ENCODE measurements at regions not wholly inside any gene's neighbourhood (a gene's known extent, or its start where the extent isn't known, plus 50 kb on each side); places are given as distances from the start of the nearest gene placed in this dataset.

DNA sequence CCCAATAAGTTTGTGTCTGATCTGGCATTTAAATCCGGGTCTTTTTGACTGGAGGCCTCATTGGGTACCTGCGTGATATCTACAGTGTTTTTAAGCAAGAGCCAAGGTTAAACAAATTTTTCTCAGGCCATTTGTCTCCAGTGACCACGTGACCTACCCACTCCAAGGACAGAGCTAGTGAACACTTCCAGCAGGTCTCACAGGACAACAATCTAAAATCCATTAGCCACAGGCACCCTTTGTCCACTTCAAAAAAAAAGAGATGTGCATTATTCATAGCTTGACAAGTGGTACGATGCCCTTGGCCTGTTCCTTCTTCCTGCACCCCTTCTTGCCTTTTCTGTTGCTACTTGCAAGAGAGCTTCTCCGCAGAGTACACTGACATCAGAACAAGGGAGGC lies 109.6 kb upstream of the GSC start:
- Histone ChIP-seq H3K36me3 (no peaks in the 10 kb centered on the region), H3K9me3 (no peaks in the 10 kb centered on the region), H3K27me3 (no peaks in the 10 kb centered on the region), H3K4me3 (no peak overlapping the region), H3K27ac (no peak overlapping the region), H3K4me1 (no peaks in the 10 kb centered on the region)
- 75 to 84% methylated on average over 5 of the region's 5 CpGs for WGBS, 2 donors
- DNase-seq: no peak
- TF ChIP-seq POLR2AphosphoS5 (IDR thresholded peaks at IDR 0.05) (no peak), EP300 (IDR thresholded peaks at IDR 0.05) (no peak), POLR2A (IDR thresholded peaks at IDR 0.05) (no peak)
- TF ChIP-seq, protein P1, sequence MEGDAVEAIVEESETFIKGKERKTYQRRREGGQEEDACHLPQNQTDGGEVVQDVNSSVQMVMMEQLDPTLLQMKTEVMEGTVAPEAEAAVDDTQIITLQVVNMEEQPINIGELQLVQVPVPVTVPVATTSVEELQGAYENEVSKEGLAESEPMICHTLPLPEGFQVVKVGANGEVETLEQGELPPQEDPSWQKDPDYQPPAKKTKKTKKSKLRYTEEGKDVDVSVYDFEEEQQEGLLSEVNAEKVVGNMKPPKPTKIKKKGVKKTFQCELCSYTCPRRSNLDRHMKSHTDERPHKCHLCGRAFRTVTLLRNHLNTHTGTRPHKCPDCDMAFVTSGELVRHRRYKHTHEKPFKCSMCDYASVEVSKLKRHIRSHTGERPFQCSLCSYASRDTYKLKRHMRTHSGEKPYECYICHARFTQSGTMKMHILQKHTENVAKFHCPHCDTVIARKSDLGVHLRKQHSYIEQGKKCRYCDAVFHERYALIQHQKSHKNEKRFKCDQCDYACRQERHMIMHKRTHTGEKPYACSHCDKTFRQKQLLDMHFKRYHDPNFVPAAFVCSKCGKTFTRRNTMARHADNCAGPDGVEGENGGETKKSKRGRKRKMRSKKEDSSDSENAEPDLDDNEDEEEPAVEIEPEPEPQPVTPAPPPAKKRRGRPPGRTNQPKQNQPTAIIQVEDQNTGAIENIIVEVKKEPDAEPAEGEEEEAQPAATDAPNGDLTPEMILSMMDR (IDR thresholded peaks at IDR 0.05): no peak
- intact Hi-C loops (cut with DNase I): no loop called here

DNA sequence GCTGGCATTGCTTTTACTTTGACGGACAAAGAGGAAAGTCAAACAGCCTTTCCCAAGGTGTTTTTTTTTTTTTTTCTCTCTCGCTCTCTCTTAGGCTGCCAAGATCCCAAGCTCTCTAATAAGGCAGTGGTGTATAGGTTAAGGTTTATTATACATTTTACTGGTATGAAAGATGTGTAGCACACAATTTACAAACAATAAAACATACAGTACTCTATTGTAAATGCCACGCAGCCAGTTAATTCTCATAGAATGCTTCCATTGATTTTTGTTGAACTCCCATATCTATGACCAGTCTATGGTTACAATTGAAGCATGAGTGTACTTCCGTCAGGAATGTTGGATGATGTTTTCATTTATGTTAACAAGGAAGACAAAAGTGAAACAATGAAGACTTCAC lies 106.4 kb upstream of the GSC start:
- TF ChIP-seq POLR2A (IDR thresholded peaks at IDR 0.05) (no peak), EP300 (IDR thresholded peaks at IDR 0.05) (no peak), POLR2AphosphoS5 (IDR thresholded peaks at IDR 0.05) (no peak)
- TF ChIP-seq, protein P1 (IDR thresholded peaks at IDR 0.05): no peak
- Histone ChIP-seq H3K4me3 (no peak overlapping the region), H3K9me3 (no peaks in the 10 kb centered on the region), H3K27ac (no peak overlapping the region), H3K36me3 (no peaks in the 10 kb centered on the region), H3K27me3 (no peaks in the 10 kb centered on the region), H3K4me1 (no peaks in the 10 kb centered on the region)
- 11 to 39% methylated on average over 4 of the region's 4 CpGs for WGBS, 2 donors
- intact Hi-C loops (cut with DNase I): no loop called here
- no peak for DNase-seq

DNA sequence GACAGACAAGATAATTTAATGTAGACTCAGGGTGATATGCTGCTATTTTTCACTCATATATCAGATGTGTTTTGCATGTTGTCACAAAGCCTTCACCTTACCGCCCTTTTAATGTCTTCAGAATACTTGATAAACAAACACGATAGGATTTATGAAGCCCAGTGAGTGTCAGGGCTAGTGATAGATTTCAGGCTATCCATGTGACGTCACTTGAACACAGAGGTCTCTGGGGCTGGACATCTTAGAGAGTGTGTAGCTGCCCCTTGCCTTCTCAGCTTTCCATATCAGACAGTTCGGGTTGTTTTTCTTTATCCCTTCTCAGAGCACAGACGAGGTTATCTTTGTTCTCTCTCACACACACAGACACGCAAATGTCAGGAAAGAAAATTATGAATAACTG lies 105.3 kb upstream of the GSC start:
- WGBS, 2 donors: 61 to 69% methylated on average over 6 of the region's 6 CpGs

DNA sequence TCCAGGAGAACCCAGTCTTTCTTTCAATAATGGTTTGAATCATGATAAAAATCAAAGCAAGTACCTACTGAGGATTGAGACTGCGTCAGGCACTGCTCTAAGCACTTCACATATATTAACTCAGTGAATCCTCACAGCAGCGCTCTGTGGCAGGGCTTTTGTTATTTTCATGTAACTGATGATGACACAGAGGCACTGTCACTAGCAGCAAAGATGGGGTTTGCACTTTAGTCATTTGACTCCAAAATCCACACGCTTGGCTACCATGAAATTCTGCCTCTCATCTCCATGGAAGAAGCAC lies 98.8 kb upstream of the GSC start:
- Histone ChIP-seq H3K4me1 (peaks cover 0 to 4% (median 0%) of the 10 kb centered on the region in 4 donors), H3K4me3 (no peak overlapping the region), H3K27ac (no peak overlapping the region), H3K27me3 (peaks cover 0 to 7% (median 0%) of the 10 kb centered on the region in 3 donors), H3K9me3 (no peaks in the 10 kb centered on the region), H3K36me3 (no peaks in the 10 kb centered on the region)
- intact Hi-C loops (cut with DNase I): no loop called here
- TF ChIP-seq, protein P1 (IDR thresholded peaks at IDR 0.05): no peak
- TF ChIP-seq EP300 (IDR thresholded peaks at IDR 0.05): no peak
- no peak for TF ChIP-seq POLR2AphosphoS5 (IDR thresholded peaks at IDR 0.05)
- no peak for TF ChIP-seq POLR2A (IDR thresholded peaks at IDR 0.05)
- no peak for DNase-seq
- WGBS, 2 donors: 85 to 92% methylated on average over 3 of the region's 3 CpGs

More for the DNA sequence above, 105.3 kb upstream of the GSC start:
- no peaks in the 10 kb centered on the region for H3K36me3 ChIP-seq
- TF ChIP-seq, protein P1 (IDR thresholded peaks at IDR 0.05): no peak
- no peak for TF ChIP-seq POLR2A (IDR thresholded peaks at IDR 0.05)
- TF ChIP-seq EP300 (IDR thresholded peaks at IDR 0.05): no peak
- TF ChIP-seq POLR2AphosphoS5 (IDR thresholded peaks at IDR 0.05): no peak
- no peaks in the 10 kb centered on the region for H3K9me3 ChIP-seq
- H3K27me3 ChIP-seq: no peaks in the 10 kb centered on the region
- no peaks in the 10 kb centered on the region for H3K4me1 ChIP-seq
- intact Hi-C loops (cut with DNase I): no loop called here
- no peak overlapping the region for H3K27ac ChIP-seq
- H3K4me3 ChIP-seq: no peak overlapping the region
- no peak for DNase-seq

DNA sequence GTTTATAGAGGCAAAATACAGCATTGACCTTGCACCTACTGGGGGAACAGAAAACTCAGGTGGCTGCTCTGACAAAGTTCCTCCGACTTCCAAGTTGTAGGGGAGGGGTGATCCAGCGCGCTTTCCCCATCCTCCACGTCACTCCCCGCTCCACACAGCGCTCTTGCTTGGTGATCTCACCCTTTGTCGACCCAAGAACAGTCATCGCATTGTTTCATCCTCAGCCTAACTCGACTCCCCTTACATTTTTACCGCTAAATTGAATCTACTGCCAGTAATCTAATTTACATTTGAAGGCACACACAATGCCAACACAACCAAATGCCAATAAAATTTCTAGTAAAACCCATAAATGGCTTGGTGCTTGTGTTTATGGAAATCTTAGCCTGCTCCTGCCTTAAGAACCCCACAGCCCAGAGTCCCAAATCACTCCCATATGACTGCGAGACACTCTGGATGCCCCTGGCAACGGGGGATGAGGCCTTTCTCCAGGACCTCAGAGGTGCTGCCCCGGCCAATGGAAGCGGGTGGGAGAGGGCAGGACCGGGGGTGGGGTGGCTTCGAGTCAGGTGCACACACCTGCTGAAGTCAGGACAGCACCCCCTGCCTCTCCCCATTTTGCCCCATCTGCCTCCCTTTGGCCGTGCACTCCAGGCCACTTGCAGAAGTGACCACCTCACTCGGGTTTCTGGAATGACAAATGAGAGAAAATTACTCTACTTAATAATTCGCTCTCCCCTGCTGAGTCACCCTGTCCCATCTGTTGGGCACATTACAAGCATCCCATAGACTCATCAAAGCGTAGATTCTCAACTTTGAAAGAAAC lies 98.2 kb upstream of the GSC start:
- 56 to 58% methylated on average over 20 of the region's 20 CpGs for WGBS, 2 donors
- peaks cover 0 to 4% (median 0%) of the 10 kb centered on the region in 4 donors for H3K4me1 ChIP-seq
- H3K27ac ChIP-seq: no peak overlapping the region
- H3K4me3 ChIP-seq: no peak overlapping the region
- peaks cover 0 to 7% (median 0%) of the 10 kb centered on the region in 3 donors for H3K27me3 ChIP-seq
- TF ChIP-seq EP300 (IDR thresholded peaks at IDR 0.05) (no peak), POLR2AphosphoS5 (IDR thresholded peaks at IDR 0.05) (no peak), POLR2A (IDR thresholded peaks at IDR 0.05) (no peak)
- TF ChIP-seq, protein P1 (IDR thresholded peaks at IDR 0.05): no peak
- H3K36me3 ChIP-seq: no peaks in the 10 kb centered on the region
- intact Hi-C loops (cut with DNase I): no loop called here
- no peak for DNase-seq
- no peaks in the 10 kb centered on the region for H3K9me3 ChIP-seq
